GM10266 (cell line): ENCODE measurements at regions not wholly inside any gene's neighbourhood (a gene's known extent, or its start where the extent isn't known, plus 50 kb on each side); places are given as distances from the start of the nearest gene placed in this dataset.

Experiments
- DNase-seq: peaks from one replicate; pipeline ENCODE4 v3.0.0; 2012; ENCODE audit errors: extremely low spot score
- TF ChIP-seq, protein P1 (sequence below): IDR thresholded peaks from 2 replicates; pipeline ENCODE4 v1.5.1; 2012; ENCODE audit warnings: mild to moderate bottlenecking, low read depth; ENCODE audit not compliant: control insufficient read depth, insufficient read depth; ENCODE audit errors: missing control alignments

DNA sequence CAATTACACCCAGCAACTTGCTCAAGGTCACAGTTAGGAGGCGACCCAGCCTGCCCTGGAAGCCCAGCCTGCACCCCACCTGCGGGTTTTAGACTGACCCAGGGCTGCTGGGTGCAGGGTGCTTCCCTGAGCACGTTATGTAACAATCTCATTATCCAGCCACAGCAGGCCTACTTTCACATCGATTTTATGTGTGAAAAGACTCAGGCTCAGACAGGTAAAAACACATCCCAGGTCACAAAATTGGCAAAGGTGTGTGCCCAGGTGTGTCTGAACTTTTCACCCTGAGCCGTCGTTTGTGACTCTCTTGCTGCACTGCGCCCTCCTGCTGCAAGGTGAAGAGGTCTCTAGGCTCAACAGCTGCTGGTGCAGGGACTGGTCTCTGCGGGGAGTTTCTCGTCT lies 668.2 kb upstream of the HS6ST1 start:
- no peak for DNase-seq

DNA sequence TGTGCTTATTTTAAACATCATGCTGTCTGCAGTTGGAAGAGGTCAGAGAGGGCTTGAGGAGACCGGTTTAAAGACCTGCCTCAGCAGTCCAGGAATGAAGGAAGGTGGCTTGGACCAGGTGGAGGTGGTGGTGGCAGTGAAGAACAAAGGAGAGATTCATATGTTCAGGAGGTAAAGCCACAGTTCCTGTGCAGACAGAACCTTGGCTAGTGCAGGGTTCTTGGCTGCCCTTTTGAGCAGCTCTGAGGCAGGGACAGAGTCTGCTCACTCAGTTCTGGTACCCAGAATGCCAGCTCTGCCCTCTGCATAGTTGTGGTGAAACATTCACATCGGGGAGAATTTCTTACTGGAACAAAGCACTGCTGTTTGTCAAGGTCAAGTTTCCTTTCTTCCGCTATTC lies 669.7 kb upstream of the HS6ST1 start:
- DNase-seq: no peak
- TF ChIP-seq, protein P1, sequence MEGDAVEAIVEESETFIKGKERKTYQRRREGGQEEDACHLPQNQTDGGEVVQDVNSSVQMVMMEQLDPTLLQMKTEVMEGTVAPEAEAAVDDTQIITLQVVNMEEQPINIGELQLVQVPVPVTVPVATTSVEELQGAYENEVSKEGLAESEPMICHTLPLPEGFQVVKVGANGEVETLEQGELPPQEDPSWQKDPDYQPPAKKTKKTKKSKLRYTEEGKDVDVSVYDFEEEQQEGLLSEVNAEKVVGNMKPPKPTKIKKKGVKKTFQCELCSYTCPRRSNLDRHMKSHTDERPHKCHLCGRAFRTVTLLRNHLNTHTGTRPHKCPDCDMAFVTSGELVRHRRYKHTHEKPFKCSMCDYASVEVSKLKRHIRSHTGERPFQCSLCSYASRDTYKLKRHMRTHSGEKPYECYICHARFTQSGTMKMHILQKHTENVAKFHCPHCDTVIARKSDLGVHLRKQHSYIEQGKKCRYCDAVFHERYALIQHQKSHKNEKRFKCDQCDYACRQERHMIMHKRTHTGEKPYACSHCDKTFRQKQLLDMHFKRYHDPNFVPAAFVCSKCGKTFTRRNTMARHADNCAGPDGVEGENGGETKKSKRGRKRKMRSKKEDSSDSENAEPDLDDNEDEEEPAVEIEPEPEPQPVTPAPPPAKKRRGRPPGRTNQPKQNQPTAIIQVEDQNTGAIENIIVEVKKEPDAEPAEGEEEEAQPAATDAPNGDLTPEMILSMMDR: no peak

More for the DNA sequence above, 668.2 kb upstream of the HS6ST1 start:
- TF ChIP-seq, protein P1: no peak

DNA sequence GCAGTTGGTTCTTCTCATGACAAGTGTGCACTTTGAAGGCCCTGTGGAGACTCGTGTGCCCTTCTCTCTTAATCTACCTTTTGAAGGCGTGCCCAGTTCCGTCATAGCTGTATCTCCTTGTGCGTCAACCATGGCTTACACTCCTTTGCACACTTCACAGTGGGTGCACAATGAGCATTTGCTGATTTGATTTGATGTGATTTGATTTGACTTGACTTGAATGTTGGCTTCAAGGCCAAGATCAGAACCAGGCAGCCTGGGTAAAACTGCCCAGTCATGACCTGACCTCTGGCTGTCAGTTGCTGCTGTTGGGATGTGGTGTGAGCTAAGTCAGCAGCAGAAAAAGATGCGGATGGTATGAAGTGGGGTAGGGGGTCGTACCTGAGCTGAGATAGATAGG lies 670.3 kb upstream of the HS6ST1 start:
- TF ChIP-seq, protein P1: no peak
- no peak for DNase-seq

DNA sequence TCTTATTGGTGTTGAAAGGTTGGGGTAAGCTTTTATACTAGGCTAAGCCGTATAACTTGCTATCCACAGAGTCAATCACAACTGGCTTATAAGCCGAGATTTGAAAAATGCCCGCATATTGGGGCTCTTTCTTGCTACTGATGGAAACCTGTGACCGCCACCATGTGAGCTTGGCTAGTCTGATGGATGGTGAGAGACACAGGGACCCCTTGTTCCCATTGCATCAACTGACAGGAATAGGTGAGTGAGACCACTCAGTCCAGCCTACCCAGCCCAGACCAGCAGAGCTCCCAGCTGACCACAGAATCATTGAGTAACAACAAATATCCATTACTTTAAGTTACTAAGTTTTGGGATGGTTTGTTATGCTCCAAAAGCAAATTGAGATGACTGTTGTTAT lies 676.4 kb upstream of the HS6ST1 start:
- no peak for DNase-seq
- TF ChIP-seq, protein P1: no peak

DNA sequence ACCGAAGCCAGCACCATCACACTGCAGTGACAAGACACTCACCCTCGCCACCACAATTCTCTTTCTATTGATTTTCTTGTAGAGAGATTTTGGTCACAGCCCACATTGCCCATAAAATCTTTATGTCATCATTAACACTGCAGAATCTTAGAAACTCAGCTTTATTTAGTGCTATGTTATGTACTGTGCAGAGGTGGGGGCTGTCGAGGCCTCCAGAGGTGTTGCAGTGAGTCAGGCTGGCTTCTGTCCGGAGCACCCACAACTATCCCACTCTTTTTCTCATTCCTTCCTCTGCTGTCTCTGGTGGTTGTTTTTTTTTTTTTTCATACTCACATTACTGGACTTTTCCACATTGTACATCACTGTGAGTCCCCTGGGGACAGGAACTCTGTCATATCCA lies 677.4 kb upstream of the HS6ST1 start:
- DNase-seq: no peak
- TF ChIP-seq, protein P1: no peak

DNA sequence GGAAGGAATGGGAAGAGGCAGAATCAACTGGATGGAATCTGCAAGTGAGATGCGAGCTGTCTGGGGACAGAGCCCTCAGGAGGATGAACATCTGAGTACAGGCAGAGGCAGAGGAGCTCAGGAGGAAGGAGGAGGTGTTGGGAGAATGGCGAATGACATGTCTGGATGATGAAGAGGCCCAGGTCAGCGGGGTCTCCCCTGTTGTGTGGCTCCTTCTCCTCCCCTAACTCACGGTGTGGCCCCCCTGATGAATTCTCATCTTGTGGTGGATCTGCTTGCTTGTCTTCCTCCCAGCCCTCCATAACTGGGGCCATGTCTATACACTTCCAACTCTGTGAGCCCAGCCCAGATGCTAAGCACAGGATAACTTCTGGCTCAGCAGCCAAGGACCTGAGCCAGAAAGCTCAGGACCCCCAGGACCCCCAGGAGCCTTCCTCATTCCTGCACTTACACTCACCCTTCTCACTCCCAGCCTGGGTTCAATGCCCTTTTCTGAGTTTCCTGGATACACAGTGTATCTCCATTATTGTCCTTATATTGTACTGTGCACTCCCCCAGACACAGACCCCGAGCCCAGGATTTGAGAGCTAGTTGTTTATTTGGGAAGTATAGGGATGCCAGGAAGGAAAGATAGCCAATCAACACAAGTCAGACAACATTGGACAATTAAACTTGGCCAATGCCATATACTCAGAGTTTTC lies 678.6 kb upstream of the HS6ST1 start:
- TF ChIP-seq, protein P1: no peak
- DNase-seq: no peak

DNA sequence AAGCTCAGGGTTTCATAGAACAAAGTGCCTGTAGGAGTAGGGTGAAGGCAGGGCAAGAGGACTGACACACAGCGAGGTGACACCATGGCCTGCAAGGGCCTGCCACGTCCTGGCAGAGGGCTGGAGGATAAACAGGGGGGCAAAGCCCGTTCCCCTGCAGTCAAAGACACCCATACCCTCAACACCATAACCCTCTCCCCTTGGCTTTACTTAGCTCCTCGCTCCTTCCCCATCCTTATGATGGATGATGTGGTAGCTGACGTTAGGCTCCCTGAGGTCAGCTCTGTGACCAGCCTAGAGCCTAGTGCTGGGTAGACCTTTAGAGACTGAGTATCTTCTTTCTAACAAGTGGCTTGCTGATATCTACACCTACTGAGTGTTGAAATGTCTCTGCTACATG lies 683.3 kb upstream of the HS6ST1 start:
- TF ChIP-seq, protein P1: no peak
- no peak for DNase-seq
